Endothelial cell of umbilical vein (primary cell): ENCODE measurements at regions not wholly inside any gene's neighbourhood (a gene's known extent, or its start where the extent isn't known, plus 50 kb on each side); places are given as distances from the start of the nearest gene placed in this dataset.

ENCODE experiments used
- CTCF ChIP-seq, 2 donors: IDR thresholded peaks; 1 replicate in 1 of 2; 2 replicates in 1 of 2; pipeline ENCODE4 v1.5.1; 2011; ENCODE audit warnings: low read length in 2 of 2, mild to moderate bottlenecking in 2 of 2, moderate library complexity in 2 of 2, control low read depth in 1 of 2, inconsistent platforms in 1 of 2, low read depth in 1 of 2; ENCODE audit not compliant: insufficient read depth in 1 of 2; ENCODE audit errors: extremely low read depth in 1 of 2
- EZH2 ChIP-seq: IDR thresholded peaks from 2 replicates; pipeline ENCODE4 v1.6.1; 2012; ENCODE audit warnings: borderline replicate concordance, low read depth, mild to moderate bottlenecking, moderate library complexity, low read length, inconsistent platforms; ENCODE audit not compliant: severe bottlenecking
- FOS ChIP-seq: IDR thresholded peaks from 2 replicates; pipeline ENCODE4 v1.6.1; 2011; ENCODE audit warnings: mild to moderate bottlenecking, low read length, moderate library complexity, borderline replicate concordance; ENCODE audit not compliant: insufficient read depth
- GATA2 ChIP-seq: IDR thresholded peaks from 2 replicates; pipeline ENCODE4 v1.7.0; 2011; ENCODE audit warnings: low read depth, mild to moderate bottlenecking, moderate library complexity, mixed read lengths, low read length; ENCODE audit not compliant: insufficient read length, insufficient read depth
- JUN ChIP-seq: IDR thresholded peaks from 2 replicates; pipeline ENCODE4 v1.6.1; 2011; ENCODE audit warnings: borderline replicate concordance, low read depth; ENCODE audit not compliant: insufficient read length, insufficient read depth
- POLR2A ChIP-seq: IDR thresholded peaks from 2 replicates; pipeline ENCODE4 v1.6.1; 2012; ENCODE audit warnings: low read depth, mild to moderate bottlenecking, control low read depth, low read length
- POLR2AphosphoS5 ChIP-seq: IDR thresholded peaks from 2 replicates; pipeline ENCODE4 v1.6.1; 2012; ENCODE audit warnings: low read depth, mild to moderate bottlenecking, control low read depth, low read length, moderate library complexity; ENCODE audit not compliant: insufficient read depth
- TF ChIP-seq, protein P1 (sequence below): IDR thresholded peaks from 2 replicates; pipeline ENCODE4 v1.6.1; 2011; ENCODE audit not compliant: insufficient read depth, insufficient read length

GRCh38 chr13:109323338-109323737 is 463.0 kb downstream of the IRS2 start:
- TF ChIP-seq CTCF (IDR thresholded peaks at IDR 0.05; ENCODE audit: extremely low read depth in 1 of 2, insufficient read depth in 1 of 2, low read depth in 1 of 2, low read length in 2 of 2), result no peak
- no peak for TF ChIP-seq JUN
- no peak for TF ChIP-seq POLR2A
- no peak for TF ChIP-seq POLR2AphosphoS5
- TF ChIP-seq EZH2, result no peak
- TF ChIP-seq, protein P1, sequence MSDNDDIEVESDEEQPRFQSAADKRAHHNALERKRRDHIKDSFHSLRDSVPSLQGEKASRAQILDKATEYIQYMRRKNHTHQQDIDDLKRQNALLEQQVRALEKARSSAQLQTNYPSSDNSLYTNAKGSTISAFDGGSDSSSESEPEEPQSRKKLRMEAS, result no peak
- TF ChIP-seq GATA2, result no peak
- TF ChIP-seq FOS, result no peak
